ENCODE measurements at regions not wholly inside any gene's neighbourhood (a gene's known extent, or its start where the extent isn't known, plus 50 kb on each side); places are given as distances from the start of the nearest gene placed in this dataset.
A peak's percentile ranks its signal among the peaks of the same experiment; 100 is the strongest.
"Not testable (repeated sequence)": the region's sequence is repeated elsewhere in the genome, so short reads cannot be mapped to it uniquely, and the experiment has no call there.

GRCh38 chr2:58616961-58617360 lies 375.8 kb upstream of the FANCL start:
- DNase-seq, result no peak

GRCh38 chr2:58614219-58614618 lies 373.1 kb upstream of the FANCL start:
- DNase-seq, result no peak

- no peak for DNase-seq
These were observed 371.8 kb upstream of the FANCL start for GRCh38 chr2:58612973-58613372.

- no peak for DNase-seq
These were observed 368.2 kb upstream of the FANCL start for GRCh38 chr2:58609326-58609725.

GRCh38 chr2:58608146-58608545 lies 367.0 kb upstream of the FANCL start:
- DNase-seq, result no peak

- no peak for DNase-seq
These were observed 366.3 kb upstream of the FANCL start for GRCh38 chr2:58607448-58607847.

GRCh38 chr2:58606799-58607198 lies 365.7 kb upstream of the FANCL start:
- DNase-seq, result no peak

GRCh38 chr2:58604096-58604495 lies 363.0 kb upstream of the FANCL start:
- no peak for DNase-seq

GRCh38 chr2:58601017-58601416 lies 359.9 kb upstream of the FANCL start:
- no peak for DNase-seq

GRCh38 chr2:58598171-58598570 lies 357.0 kb upstream of the FANCL start:
- DNase-seq, result no peak

GRCh38 chr2:58595714-58596113 lies 354.6 kb upstream of the FANCL start:
- DNase-seq, result no peak

GRCh38 chr2:58594762-58595161 lies 353.6 kb upstream of the FANCL start:
- no peak for DNase-seq

GRCh38 chr2:58594175-58594574 lies 353.1 kb upstream of the FANCL start:
- no peak for DNase-seq

- DNase-seq, result not testable (repeated sequence)
These were observed 345.1 kb upstream of the FANCL start for GRCh38 chr2:58586178-58586577.

GRCh38 chr2:58585233-58585632 lies 344.1 kb upstream of the FANCL start:
- no peak for DNase-seq

- no peak for DNase-seq
These were observed 343.5 kb upstream of the FANCL start for GRCh38 chr2:58584606-58585118.

GRCh38 chr2:58578276-58578675 lies 337.2 kb upstream of the FANCL start:
- no peak for DNase-seq

GRCh38 chr2:58574873-58575272 lies 333.7 kb upstream of the FANCL start:
- no peak for DNase-seq

GRCh38 chr2:58572731-58573130 lies 331.6 kb upstream of the FANCL start:
- no peak for DNase-seq

GRCh38 chr2:58571181-58571852 lies 330.2 kb upstream of the FANCL start:
- DNase-seq, result peak; percentile 82

GRCh38 chr2:58569475-58570185 lies 328.5 kb upstream of the FANCL start:
- DNase-seq, result no peak

- DNase-seq, result no peak
These were observed 327.8 kb upstream of the FANCL start for GRCh38 chr2:58568901-58569300.

- no peak for DNase-seq
These were observed 321.2 kb upstream of the FANCL start for GRCh38 chr2:58562276-58562675.

GRCh38 chr2:58560531-58560930 lies 319.4 kb upstream of the FANCL start:
- no peak for DNase-seq

GRCh38 chr2:58558881-58559280 lies 317.8 kb upstream of the FANCL start:
- DNase-seq, result no peak

All from islet precursor cell (in vitro differentiated cells).